HTR-8/SVneo (cell line): ENCODE measurements at regions not wholly inside any gene's neighbourhood (a gene's known extent, or its start where the extent isn't known, plus 50 kb on each side); places are given as distances from the start of the nearest gene placed in this dataset.
"Not testable (repeated sequence)": the region's sequence is repeated elsewhere in the genome, so short reads cannot be mapped to it uniquely, and the experiment has no call there.

Experiments
- DNase-seq: peaks from one replicate; pipeline ENCODE4 v3.0.0; 2011; ENCODE audit warnings: low spot score, mixed read lengths; ENCODE audit not compliant: insufficient read length
- FAIRE-seq: peaks from 2 replicates; lab custom pipeline; 2011; peaks lifted over from hg19 to GRCh38; lab: Jason Lieb, UNC

- DNase-seq (no peak), FAIRE-seq (no peak)
Observed at GRCh38 chr5:167855818-167856217, 435.6 kb upstream of the WWC1 start.

- FAIRE-seq (no peak), DNase-seq (no peak)
Observed at GRCh38 chr5:167857321-167857720, 434.1 kb upstream of the WWC1 start.

- FAIRE-seq, DNase-seq: not testable (repeated sequence)
Observed at GRCh38 chr5:167858186-167858855, 433.1 kb upstream of the WWC1 start.

- peak; percentile 34 for DNase-seq
- FAIRE-seq: no peak
Observed at GRCh38 chr5:167861129-167861927, 430.1 kb upstream of the WWC1 start.

- FAIRE-seq (no peak), DNase-seq (no peak)
Observed at GRCh38 chr5:167861928-167862426, 429.5 kb upstream of the WWC1 start.

GRCh38 chr5:167863883-167864282 is 427.6 kb upstream of the WWC1 start:
- no peak for DNase-seq
- no peak for FAIRE-seq

GRCh38 chr5:167864801-167865200 is 426.6 kb upstream of the WWC1 start:
- FAIRE-seq: no peak
- no peak for DNase-seq

- no peak for DNase-seq
- peak; percentile 31 for FAIRE-seq
Observed at GRCh38 chr5:167866797-167867196, 424.6 kb upstream of the WWC1 start.

- DNase-seq: no peak
- FAIRE-seq: no peak
Observed at GRCh38 chr5:167867281-167867680, 424.2 kb upstream of the WWC1 start.

- FAIRE-seq (no peak), DNase-seq (no peak)
Observed at GRCh38 chr5:167869125-167869524, 422.3 kb upstream of the WWC1 start.

GRCh38 chr5:167870055-167870454 is 421.4 kb upstream of the WWC1 start:
- FAIRE-seq (no peak), DNase-seq (no peak)

- peak; percentile 11 for DNase-seq
- FAIRE-seq: no peak
Observed at GRCh38 chr5:167871091-167871490, 420.4 kb upstream of the WWC1 start.

- FAIRE-seq (no peak), DNase-seq (no peak)
Observed at GRCh38 chr5:167872791-167873190, 418.7 kb upstream of the WWC1 start.

GRCh38 chr5:167877114-167877722 is 414.2 kb upstream of the WWC1 start:
- no peak for DNase-seq
- FAIRE-seq: no peak

GRCh38 chr5:167877924-167878323 is 413.5 kb upstream of the WWC1 start:
- no peak for FAIRE-seq
- no peak for DNase-seq

- DNase-seq: no peak
Observed at GRCh38 chr5:167880420-167880819, 411.0 kb upstream of the WWC1 start.

GRCh38 chr5:167881041-167881440 is 410.4 kb upstream of the WWC1 start:
- DNase-seq (no peak), FAIRE-seq (no peak)

More at GRCh38 chr5:167880420-167880819, 411.0 kb upstream of the WWC1 start:
- FAIRE-seq: no peak

GRCh38 chr5:167886196-167886595 is 405.2 kb upstream of the WWC1 start:
- no peak for DNase-seq
- no peak for FAIRE-seq

GRCh38 chr5:167888393-167888792 is 403.1 kb upstream of the WWC1 start:
- no peak for FAIRE-seq
- DNase-seq: no peak

- DNase-seq (no peak), FAIRE-seq (no peak)
Observed at GRCh38 chr5:167889276-167889675, 402.2 kb upstream of the WWC1 start.
